Tibial artery (tissue), 4 donors: ENCODE measurements at regions not wholly inside any gene's neighbourhood (a gene's known extent, or its start where the extent isn't known, plus 50 kb on each side); places are given as distances from the start of the nearest gene placed in this dataset.
A peak's percentile ranks its signal among the peaks of the same experiment; 100 is the strongest.

Experiments used
- DNase-seq, 2 donors: peaks; one replicate each; pipeline ENCODE4 v3.0.0-alpha.2; 2019
- H3K27ac ChIP-seq, 2 donors: fragments of 200-600 bp; sonication (generic) in 1 of 2; 1 replicate in 1 of 2; 2 replicates in 1 of 2; pipeline ENCODE4 v1.5.1; 2018 to 2019; ENCODE audit warnings: mild to moderate bottlenecking in 1 of 2
- H3K27me3 ChIP-seq, 2 donors: fragments of 200-600 bp; sonication (generic) in 1 of 2; one replicate each; pipeline versions ENCODE4 v1.5.1 to v1.6.0; 2016 to 2019
- H3K36me3 ChIP-seq, 3 donors: fragments of 200-600 bp; sonication (generic) in 2 of 3; one replicate each; pipeline ENCODE4 v1.5.1; 2016 to 2019; ENCODE audit warnings: mild to moderate bottlenecking in 2 of 3
- H3K4me1 ChIP-seq, 4 donors: fragments of 200-600 bp; sonication (generic) in 2 of 4; 1 replicate in 3 of 4; 2 replicates in 1 of 4; pipeline ENCODE4 v1.5.1; 2016 to 2019
- H3K4me3 ChIP-seq, 2 donors: fragments of 200-600 bp; sonication (generic) in 1 of 2; 1 replicate in 1 of 2; 2 replicates in 1 of 2; pipeline ENCODE4 v1.5.1; 2018 to 2019; ENCODE audit warnings: mild to moderate bottlenecking in 2 of 2
- H3K9me3 ChIP-seq, 3 donors: fragments of 200-600 bp; sonication (generic) in 1 of 3; one replicate each; pipeline ENCODE4 v1.5.1; 2016 to 2019
- CTCF ChIP-seq, 2 experiments: fragments of 200-600 bp in 1 of 2; fragments of 450-650 bp in 1 of 2; IDR thresholded peaks; one replicate each; pipeline ENCODE4 v1.5.1; 2017 to 2019; ENCODE audit warnings: antibody characterized with exemption in 2 of 2, mild to moderate bottlenecking in 1 of 2, moderate library complexity in 1 of 2
- intact Hi-C: fragments of 100-400 bp; cut with DNase I; formaldehyde crosslinking; loops from one replicate; pipeline ENCODE4 v1.15.0; 2023; ENCODE audit warnings: low total_unique reads

GRCh38 chr10:91726355-91726754 lies 71.9 kb upstream of the TNKS2 start:
- intact Hi-C loops: no loop called here
- H3K4me1 ChIP-seq: no peaks in the 10 kb centered on the region

GRCh38 chr10:91724933-91725332 lies 73.3 kb upstream of the TNKS2 start:
- intact Hi-C loops: no loop called here
- TF ChIP-seq CTCF (IDR thresholded peaks at IDR 0.05): no peak

More at GRCh38 chr10:91726355-91726754, 71.9 kb upstream of the TNKS2 start:
- no peaks in the 10 kb centered on the region for H3K36me3 ChIP-seq
- no peak overlapping the region for H3K27ac ChIP-seq
- DNase-seq: no peak
- TF ChIP-seq CTCF (IDR thresholded peaks at IDR 0.05): no peak
- no peaks in the 10 kb centered on the region for H3K27me3 ChIP-seq
- H3K4me3 ChIP-seq: no peak overlapping the region
- no peaks in the 10 kb centered on the region for H3K9me3 ChIP-seq

GRCh38 chr10:91713461-91714072 lies 80.7 kb upstream of the PPP1R3C start:
- H3K27me3 ChIP-seq: no peaks in the 10 kb centered on the region
- no peak for TF ChIP-seq CTCF (IDR thresholded peaks at IDR 0.05)
- H3K27ac ChIP-seq: no peak overlapping the region
- DNase-seq: no peak
- peaks cover 0 to 9% (median 3%) of the 10 kb centered on the region in 4 donors for H3K4me1 ChIP-seq
- H3K36me3 ChIP-seq: no peaks in the 10 kb centered on the region
- peaks cover 0 to 7% (median 0%) of the 10 kb centered on the region in 3 donors for H3K9me3 ChIP-seq
- H3K4me3 ChIP-seq: no peak overlapping the region
- intact Hi-C loops: no loop called here

More at GRCh38 chr10:91724933-91725332, 73.3 kb upstream of the TNKS2 start:
- Histone ChIP-seq H3K36me3 (no peaks in the 10 kb centered on the region), H3K27ac (no peak overlapping the region), H3K4me3 (no peak overlapping the region), H3K27me3 (no peaks in the 10 kb centered on the region), H3K4me1 (no peaks in the 10 kb centered on the region), H3K9me3 (no peaks in the 10 kb centered on the region)
- DNase-seq: no peak

GRCh38 chr10:91711885-91712680 lies 79.2 kb upstream of the PPP1R3C start:
- Histone ChIP-seq H3K4me1 (peaks cover 0 to 9% (median 3%) of the 10 kb centered on the region in 4 donors), H3K4me3 (no peak overlapping the region)

GRCh38 chr10:91709394-91709798 lies 76.5 kb upstream of the PPP1R3C start:
- intact Hi-C loops: no loop called here
- Histone ChIP-seq H3K4me3 (no peak overlapping the region), H3K4me1 (peaks cover 0 to 9% (median 3%) of the 10 kb centered on the region in 4 donors), H3K9me3 (no peaks in the 10 kb centered on the region), H3K27me3 (no peaks in the 10 kb centered on the region), H3K27ac (no peak overlapping the region), H3K36me3 (no peaks in the 10 kb centered on the region)
- TF ChIP-seq CTCF (IDR thresholded peaks at IDR 0.05): no peak
- DNase-seq: no peak

More at GRCh38 chr10:91711885-91712680, 79.2 kb upstream of the PPP1R3C start:
- Histone ChIP-seq H3K27ac (peak overlapping the region in 1 of 2 donors; percentile 9), H3K9me3 (peaks cover 0 to 7% (median 0%) of the 10 kb centered on the region in 3 donors), H3K36me3 (no peaks in the 10 kb centered on the region), H3K27me3 (no peaks in the 10 kb centered on the region)
- no peak for DNase-seq
- intact Hi-C loops: no loop called here
- TF ChIP-seq CTCF (IDR thresholded peaks at IDR 0.05): no peak
